HG03045 (cell line): ENCODE measurements at regions not wholly inside any gene's neighbourhood (a gene's known extent, or its start where the extent isn't known, plus 50 kb on each side); places are given as distances from the start of the nearest gene placed in this dataset.

Experiments used
- ATAC-seq: cut with Tn5 transposase; IDR thresholded peaks from one replicate; pipeline ENCODE4 v1.9.1; 2021; ENCODE audit warnings: mild to moderate bottlenecking, moderate library complexity; ENCODE audit not compliant: unreplicated experiment

GRCh38 chr2:139078376-139078775 is 298.2 kb upstream of the NXPH2 start:
- ATAC-seq, result no peak

- no peak for ATAC-seq
Measured at GRCh38 chr2:139077099-139077737, 297.0 kb upstream of the NXPH2 start.

DNA sequence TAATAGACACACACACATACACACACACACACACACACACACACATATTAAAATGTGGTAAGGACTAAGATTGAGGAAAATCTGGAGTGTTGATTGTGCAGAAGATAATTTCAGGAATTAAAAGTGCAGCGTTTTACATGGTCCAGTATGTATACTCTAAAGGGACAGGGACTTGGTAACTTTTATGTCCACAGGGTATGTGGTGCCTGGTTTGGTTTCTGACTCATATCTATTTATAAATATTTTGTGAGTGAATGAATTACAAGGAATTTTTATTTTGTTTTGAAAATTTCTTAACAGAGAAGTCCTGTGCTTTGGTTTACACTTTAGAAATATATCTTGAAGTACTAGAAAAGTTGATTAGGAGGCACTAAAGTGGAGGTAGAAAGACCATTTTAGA is 287.7 kb upstream of the NXPH2 start:
- ATAC-seq, result no peak

DNA sequence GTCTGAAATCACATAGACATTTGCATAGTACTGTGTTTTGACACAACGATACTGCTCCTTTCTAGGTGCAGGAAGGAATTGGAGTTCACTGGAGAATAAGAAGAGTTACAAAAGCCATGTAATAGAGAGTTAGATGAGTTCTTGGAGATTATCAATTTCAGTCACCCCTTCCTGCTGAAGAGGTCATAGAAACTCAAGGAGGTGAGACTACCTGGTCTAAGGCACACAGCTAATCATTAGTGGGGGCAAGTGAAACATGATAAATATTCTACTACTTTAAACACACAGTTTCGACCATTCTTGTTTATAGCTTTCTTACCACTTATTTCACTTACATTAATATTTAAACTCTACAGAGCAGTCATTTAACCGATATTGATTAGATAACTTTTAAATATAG is 286.9 kb upstream of the NXPH2 start:
- no peak for ATAC-seq

DNA sequence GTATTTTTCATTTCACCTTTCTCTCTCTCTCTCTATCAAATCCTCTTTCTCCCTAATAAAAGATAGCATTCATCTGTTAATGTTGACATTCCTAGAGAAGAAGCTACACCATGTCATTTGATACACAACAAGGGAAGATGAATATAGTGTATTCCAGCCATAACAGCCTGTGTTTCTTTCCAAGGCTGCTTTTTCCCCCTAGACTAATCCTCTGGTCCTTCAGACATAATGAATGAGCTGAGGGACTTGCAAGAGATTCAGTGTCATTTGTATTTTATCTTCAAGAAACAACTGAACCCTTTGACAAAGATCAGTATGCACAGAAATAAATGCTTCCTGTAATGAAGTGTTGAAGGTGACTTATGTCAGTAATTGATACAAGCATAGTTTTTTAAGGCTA is 284.0 kb upstream of the NXPH2 start:
- ATAC-seq, result no peak

DNA sequence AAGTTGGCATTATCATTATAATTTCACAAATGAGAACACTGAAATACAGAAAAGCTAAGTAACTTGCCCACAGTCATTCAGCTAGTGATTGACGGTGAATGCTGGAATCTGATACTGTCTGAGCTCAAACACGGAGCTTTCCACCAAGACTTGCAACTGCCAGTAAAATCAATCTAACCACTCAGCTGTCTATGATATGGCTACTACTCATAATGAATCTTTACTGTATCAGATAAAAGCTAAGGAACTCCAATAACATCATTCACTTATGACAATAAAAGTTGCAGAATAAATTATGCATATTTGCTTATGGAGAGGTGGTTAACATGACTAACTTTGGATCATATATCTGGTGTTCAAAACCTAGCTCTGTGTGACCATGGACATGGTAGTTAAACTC is 279.4 kb upstream of the NXPH2 start:
- no peak for ATAC-seq

DNA sequence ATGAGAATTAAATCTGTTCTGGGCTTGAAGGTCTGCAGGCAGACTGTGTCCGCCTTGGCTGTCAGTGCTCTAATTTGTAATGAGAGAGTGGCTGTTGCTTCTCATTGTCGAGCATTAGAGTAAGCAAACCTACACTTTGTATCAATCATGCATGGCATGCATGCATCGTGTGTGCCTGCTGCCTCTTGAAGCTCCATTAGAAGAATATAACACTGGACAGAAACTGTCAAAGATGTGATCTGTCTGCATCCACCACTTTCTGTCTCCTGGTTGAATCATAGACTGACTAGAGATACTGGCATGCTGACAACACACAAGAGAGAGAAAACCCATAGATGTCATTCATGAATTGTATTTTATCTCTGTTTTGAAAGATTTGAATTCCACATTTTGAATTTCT is 275.0 kb upstream of the NXPH2 start:
- no peak for ATAC-seq

DNA sequence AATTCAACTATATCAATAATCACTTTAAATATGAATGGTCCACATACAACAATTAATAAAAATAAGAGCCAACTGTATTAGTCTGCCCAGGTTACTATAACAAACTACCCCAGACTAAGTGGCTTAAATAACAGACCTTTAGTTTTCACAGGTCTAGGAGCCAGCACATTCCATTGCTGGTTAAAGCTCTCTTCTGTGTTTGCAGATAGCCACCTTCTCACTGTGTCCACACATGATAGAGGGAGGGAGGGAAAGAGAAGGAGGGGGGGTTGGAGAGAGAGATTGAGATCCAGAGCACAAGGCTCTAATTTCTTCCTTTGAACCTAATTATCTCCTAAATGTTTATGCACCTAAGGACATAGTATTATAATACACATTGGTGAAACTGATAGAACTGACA is 267.8 kb upstream of the NXPH2 start:
- ATAC-seq, result no peak

GRCh38 chr2:139045524-139045923 is 265.3 kb upstream of the NXPH2 start:
- ATAC-seq, result no peak

DNA sequence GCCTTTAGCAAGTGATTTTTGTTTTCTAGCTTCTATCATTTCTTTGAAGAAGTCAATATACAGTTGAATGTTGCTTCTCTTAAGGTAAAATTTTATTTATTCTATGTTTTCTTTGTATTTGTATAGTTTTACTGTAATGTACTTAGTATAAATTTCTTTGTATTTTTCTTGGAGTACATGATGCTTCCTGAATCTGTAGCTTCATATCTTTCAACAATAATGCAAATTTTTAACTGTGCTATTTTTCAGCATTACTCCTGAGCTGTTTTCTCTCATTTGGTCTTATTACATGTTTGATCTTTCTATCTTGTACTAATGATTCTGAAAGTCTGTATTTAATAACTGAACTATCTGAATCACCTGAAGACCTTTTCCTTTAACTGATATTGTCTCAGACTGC is 253.9 kb upstream of the NXPH2 start:
- no peak for ATAC-seq

DNA sequence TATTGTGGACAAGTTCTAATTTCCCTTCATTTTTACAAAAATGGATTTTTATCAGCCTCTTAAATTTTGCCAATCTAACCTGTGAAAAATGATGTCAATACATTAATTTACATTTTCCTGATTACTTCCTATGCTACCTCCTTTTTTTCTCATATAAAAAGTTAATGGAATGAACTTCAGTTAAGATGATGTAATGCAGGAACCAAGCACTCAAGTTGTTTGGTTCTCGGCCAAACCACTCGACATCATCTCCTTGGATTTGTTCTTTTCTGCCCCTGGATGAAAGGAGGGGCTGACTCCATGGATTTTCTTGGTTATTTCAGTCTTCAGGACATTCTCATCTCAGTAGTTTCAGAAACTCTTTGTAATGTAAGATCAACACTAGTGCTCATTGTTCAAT is 253.1 kb upstream of the NXPH2 start:
- ATAC-seq, result no peak

GRCh38 chr2:139031722-139032121 is 251.5 kb upstream of the NXPH2 start:
- peak; percentile 50 for ATAC-seq

- ATAC-seq, result no peak
Measured at GRCh38 chr2:139020287-139020686, 240.1 kb upstream of the NXPH2 start.

- ATAC-seq, result no peak
Measured at GRCh38 chr2:139018252-139018651, 238.1 kb upstream of the NXPH2 start.

DNA sequence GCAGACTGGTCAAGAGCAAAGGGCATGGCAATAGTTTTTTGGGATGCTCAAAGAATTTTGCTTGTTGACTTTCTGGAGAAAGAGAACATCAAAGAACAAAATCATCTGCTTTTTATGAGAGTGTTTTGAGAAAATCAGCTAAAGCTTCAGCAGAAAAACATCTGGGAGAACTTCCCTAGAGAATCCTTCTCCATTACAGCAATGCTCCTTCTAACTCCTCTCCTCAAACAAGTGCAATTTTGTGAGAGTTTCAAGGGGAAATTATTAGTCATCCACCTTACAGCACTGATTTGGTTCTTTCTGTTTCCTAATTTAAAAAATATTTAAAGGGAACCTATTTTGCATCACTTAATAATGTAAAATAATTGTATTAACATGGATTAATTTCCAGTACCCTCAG is 226.9 kb upstream of the NXPH2 start:
- no peak for ATAC-seq

- no peak for ATAC-seq
Measured at GRCh38 chr2:139000131-139000785, 220.1 kb upstream of the NXPH2 start.

DNA sequence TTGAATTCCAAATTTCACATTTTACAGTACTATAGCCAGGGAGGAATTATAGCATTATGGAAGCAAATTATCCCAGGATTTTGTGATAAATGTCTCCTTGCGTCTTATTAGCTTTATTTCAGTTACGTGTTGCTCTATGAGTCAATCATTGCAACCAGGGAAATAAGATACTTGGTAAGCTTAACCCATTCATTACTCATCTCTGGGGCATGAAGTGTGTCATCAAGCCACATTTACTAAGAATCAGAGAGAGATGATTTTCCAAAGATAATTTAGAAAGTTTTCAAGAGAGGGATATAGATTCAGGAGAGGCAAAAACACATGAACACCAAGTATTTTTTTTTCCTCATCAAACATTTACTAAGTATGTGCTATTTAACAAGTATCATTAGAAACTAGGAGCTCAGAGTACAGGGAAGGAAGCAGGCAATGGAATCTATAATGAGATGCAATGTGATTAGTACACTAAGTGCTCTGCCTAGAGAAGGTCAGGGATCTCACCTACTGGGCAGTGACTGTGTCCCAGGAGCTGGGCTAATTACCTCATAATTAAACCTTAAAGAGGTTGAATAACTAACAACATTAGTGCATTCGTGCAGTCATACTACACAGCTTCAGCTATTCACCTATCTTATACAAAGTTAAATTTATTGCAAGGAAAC is 217.8 kb upstream of the NXPH2 start:
- no peak for ATAC-seq

- ATAC-seq, result no peak
Measured at GRCh38 chr2:138997346-138997745, 217.2 kb upstream of the NXPH2 start.

- no peak for ATAC-seq
Measured at GRCh38 chr2:138994502-138994901, 214.3 kb upstream of the NXPH2 start.

DNA sequence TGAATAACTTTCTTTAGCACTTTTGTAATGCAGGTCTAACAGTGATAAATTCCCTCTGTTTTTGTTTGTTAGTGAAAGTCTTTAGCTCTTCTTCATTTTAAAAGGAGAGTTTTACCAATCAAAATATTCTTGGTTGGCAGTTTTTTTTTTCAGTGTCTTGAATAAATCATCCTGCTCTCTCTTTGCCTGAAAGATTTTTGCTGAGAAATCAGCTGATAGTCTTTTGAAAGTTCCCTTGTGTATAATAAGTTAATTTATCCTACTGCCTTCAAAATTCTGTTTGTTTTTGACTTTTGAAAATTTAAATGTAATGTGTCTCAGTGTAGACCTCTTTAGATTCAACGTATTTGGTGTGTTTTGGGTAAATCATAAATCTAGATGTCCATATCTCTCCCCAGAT is 205.7 kb upstream of the NXPH2 start:
- ATAC-seq, result no peak

GRCh38 chr2:138979131-138979785 is 199.1 kb upstream of the NXPH2 start:
- ATAC-seq, result no peak

DNA sequence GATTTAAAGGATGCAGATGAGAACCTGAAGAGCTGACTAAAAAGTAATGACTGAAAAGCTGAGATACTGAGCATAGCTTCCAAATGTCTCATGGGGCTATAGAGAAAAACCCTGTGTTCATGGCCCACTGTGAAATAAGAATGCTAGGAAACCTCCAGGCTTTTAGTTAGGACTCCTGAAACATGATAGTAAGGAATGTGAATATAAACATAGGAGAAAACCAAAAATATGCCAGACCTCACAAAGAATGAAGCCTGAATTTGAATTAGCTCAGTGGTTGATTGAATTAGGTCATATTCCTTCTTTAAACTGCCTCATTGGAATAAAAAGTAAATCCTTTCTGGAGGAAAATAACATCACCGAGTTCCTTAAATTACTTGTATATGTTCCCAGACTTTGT is 194.5 kb upstream of the NXPH2 start:
- no peak for ATAC-seq
